Ramos (cell line): ENCODE measurements at regions not wholly inside any gene's neighbourhood (a gene's known extent, or its start where the extent isn't known, plus 50 kb on each side); places are given as distances from the start of the nearest gene placed in this dataset.
"Not testable (repeated sequence)": the region's sequence is repeated elsewhere in the genome, so short reads cannot be mapped to it uniquely, and the experiment has no call there.

Source experiments
- in situ Hi-C: fragments of 300-500 bp; cut with MboI; formaldehyde crosslinking; loops from one replicate; pipeline ENCODE4 v1.14.3; 2022; ENCODE audit warnings: low sequenced_read_pairs; ENCODE audit not compliant: unreplicated experiment

GRCh38 chr15:45863881-45864580 lies 229.2 kb downstream of the SQOR start:
- in situ Hi-C loops = no loop called here

GRCh38 chr15:45866616-45867015 lies 231.8 kb downstream of the SQOR start:
- in situ Hi-C loops = no loop called here

- in situ Hi-C loops = no loop called here
Measured at GRCh38 chr15:45867281-45867680, 232.5 kb downstream of the SQOR start.

- in situ Hi-C loops = no loop called here
Measured at GRCh38 chr15:45868109-45868691, 233.4 kb downstream of the SQOR start.

- in situ Hi-C loops = no loop called here
Measured at GRCh38 chr15:45869034-45869668, 234.3 kb downstream of the SQOR start.

- in situ Hi-C loops = no loop called here
Measured at GRCh38 chr15:45871121-45871855, 236.5 kb downstream of the SQOR start.

- in situ Hi-C loops = no loop called here
Measured at GRCh38 chr15:45873781-45874180, 239.0 kb downstream of the SQOR start.

- in situ Hi-C loops = not testable (repeated sequence)
Measured at GRCh38 chr15:45874566-45874965, 239.7 kb downstream of the SQOR start.

- in situ Hi-C loops = no loop called here
Measured at GRCh38 chr15:45884289-45884688, 249.5 kb downstream of the SQOR start.

- in situ Hi-C loops = no loop called here
Measured at GRCh38 chr15:45884755-45885445, 250.1 kb downstream of the SQOR start.

GRCh38 chr15:45885801-45886200 lies 251.0 kb downstream of the SQOR start:
- in situ Hi-C loops = no loop called here

- in situ Hi-C loops = no loop called here
Measured at GRCh38 chr15:45891766-45892165, 256.9 kb downstream of the SQOR start.

- in situ Hi-C loops = no loop called here
Measured at GRCh38 chr15:45892182-45892581, 257.4 kb downstream of the SQOR start.

GRCh38 chr15:45903283-45903682 lies 268.5 kb downstream of the SQOR start:
- in situ Hi-C loops = no loop called here

GRCh38 chr15:45904019-45904418 lies 269.2 kb downstream of the SQOR start:
- in situ Hi-C loops = no loop called here

GRCh38 chr15:45906230-45906629 lies 271.4 kb downstream of the SQOR start:
- in situ Hi-C loops = no loop called here

GRCh38 chr15:45910671-45911070 lies 275.8 kb downstream of the SQOR start:
- in situ Hi-C loops = no loop called here

- in situ Hi-C loops = no loop called here
Measured at GRCh38 chr15:45913451-45913850, 278.6 kb downstream of the SQOR start.

- in situ Hi-C loops = no loop called here
Measured at GRCh38 chr15:45914425-45914824, 279.6 kb downstream of the SQOR start.

- in situ Hi-C loops = no loop called here
Measured at GRCh38 chr15:45918839-45919238, 284.0 kb downstream of the SQOR start.
